ENCODE measurements at regions not wholly inside any gene's neighbourhood (a gene's known extent, or its start where the extent isn't known, plus 50 kb on each side); places are given as distances from the start of the nearest gene placed in this dataset.

DNA sequence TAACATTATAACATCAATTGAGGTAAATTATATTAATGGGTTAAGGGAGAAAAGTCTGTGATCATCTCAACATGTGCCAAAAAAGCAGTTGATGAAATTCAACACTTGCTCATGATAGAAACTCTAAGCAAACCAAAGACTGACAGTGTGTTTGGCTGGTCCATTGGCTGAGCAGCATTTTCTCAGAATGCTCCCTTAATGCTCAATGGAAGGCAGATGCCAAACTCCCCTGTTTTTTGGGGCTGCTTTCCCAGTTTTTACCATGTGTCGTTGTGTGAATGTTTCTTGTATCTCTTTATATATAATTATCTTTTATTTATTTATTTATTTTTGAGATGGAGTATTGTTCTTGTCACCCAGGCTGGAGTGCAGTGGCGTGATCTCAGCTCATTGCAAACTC is 114.7 kb downstream of the SEC23IP start:
- intact Hi-C loops (cut with micrococcal nuclease; ENCODE audit: unreplicated experiment) (no loop called here), in situ Hi-C loops (cut with HindIII; ENCODE audit: low pct_unique_long_range_greater_than_20kb, low sequenced_read_pairs) (no loop called here)
- ATAC-seq (no peak), DNase-seq (ENCODE audit: low read depth, low spot score) (no peak)
- no peaks in the 10 kb centered on the region for H3K27me3 ChIP-seq (ENCODE audit: control insufficient read depth, insufficient read depth, low read length)
- no peak overlapping the region for H3K4me3 ChIP-seq (ENCODE audit: low read depth in 2 of 2, low read length in 2 of 2)
- no peak for TF ChIP-seq SIN3A (IDR thresholded peaks at IDR 0.05; ENCODE audit: borderline replicate concordance, insufficient read depth, low read depth, low read length)
- TF ChIP-seq, protein P1, sequence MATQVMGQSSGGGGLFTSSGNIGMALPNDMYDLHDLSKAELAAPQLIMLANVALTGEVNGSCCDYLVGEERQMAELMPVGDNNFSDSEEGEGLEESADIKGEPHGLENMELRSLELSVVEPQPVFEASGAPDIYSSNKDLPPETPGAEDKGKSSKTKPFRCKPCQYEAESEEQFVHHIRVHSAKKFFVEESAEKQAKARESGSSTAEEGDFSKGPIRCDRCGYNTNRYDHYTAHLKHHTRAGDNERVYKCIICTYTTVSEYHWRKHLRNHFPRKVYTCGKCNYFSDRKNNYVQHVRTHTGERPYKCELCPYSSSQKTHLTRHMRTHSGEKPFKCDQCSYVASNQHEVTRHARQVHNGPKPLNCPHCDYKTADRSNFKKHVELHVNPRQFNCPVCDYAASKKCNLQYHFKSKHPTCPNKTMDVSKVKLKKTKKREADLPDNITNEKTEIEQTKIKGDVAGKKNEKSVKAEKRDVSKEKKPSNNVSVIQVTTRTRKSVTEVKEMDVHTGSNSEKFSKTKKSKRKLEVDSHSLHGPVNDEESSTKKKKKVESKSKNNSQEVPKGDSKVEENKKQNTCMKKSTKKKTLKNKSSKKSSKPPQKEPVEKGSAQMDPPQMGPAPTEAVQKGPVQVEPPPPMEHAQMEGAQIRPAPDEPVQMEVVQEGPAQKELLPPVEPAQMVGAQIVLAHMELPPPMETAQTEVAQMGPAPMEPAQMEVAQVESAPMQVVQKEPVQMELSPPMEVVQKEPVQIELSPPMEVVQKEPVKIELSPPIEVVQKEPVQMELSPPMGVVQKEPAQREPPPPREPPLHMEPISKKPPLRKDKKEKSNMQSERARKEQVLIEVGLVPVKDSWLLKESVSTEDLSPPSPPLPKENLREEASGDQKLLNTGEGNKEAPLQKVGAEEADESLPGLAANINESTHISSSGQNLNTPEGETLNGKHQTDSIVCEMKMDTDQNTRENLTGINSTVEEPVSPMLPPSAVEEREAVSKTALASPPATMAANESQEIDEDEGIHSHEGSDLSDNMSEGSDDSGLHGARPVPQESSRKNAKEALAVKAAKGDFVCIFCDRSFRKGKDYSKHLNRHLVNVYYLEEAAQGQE (IDR thresholded peaks at IDR 0.05; ENCODE audit: insufficient read depth in 1 of 2, low read depth in 2 of 2, low read length in 1 of 2): no peak
- TF ChIP-seq POLR2AphosphoS5 (IDR thresholded peaks at IDR 0.05; ENCODE audit: low read depth, low read length): no peak
- TF ChIP-seq TCF7L2 (IDR thresholded peaks at IDR 0.05; ENCODE audit: low read depth, low read length): no peak
- TF ChIP-seq, protein P2, sequence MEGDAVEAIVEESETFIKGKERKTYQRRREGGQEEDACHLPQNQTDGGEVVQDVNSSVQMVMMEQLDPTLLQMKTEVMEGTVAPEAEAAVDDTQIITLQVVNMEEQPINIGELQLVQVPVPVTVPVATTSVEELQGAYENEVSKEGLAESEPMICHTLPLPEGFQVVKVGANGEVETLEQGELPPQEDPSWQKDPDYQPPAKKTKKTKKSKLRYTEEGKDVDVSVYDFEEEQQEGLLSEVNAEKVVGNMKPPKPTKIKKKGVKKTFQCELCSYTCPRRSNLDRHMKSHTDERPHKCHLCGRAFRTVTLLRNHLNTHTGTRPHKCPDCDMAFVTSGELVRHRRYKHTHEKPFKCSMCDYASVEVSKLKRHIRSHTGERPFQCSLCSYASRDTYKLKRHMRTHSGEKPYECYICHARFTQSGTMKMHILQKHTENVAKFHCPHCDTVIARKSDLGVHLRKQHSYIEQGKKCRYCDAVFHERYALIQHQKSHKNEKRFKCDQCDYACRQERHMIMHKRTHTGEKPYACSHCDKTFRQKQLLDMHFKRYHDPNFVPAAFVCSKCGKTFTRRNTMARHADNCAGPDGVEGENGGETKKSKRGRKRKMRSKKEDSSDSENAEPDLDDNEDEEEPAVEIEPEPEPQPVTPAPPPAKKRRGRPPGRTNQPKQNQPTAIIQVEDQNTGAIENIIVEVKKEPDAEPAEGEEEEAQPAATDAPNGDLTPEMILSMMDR (IDR thresholded peaks at IDR 0.05): no peak
- H3K9me3 ChIP-seq (ENCODE audit: control insufficient read depth, insufficient read depth, low read depth, low read length): no peaks in the 10 kb centered on the region
- 0 out of 2 replicates have a peak, but pooled peaks cover 4% of the 10 kb centered on the region for H3K4me1 ChIP-seq (ENCODE audit: control insufficient read depth, insufficient read depth, low read length)
- no peaks in the 10 kb centered on the region for H3K36me3 ChIP-seq (ENCODE audit: control insufficient read depth, insufficient read depth, low read length)
- ChIA-PET CTCF (no interaction called here), POLR2A (interaction anchor here (0.6 kb wide), 1 partner anchor 101 kb away, joined by 3 read pairs; no protein-coding TSS in a partner anchor)
- no peak overlapping the region for H3K27ac ChIP-seq (ENCODE audit: low read length)
- no TSS peak for BruUV-seq (replicated peaks)

DNA sequence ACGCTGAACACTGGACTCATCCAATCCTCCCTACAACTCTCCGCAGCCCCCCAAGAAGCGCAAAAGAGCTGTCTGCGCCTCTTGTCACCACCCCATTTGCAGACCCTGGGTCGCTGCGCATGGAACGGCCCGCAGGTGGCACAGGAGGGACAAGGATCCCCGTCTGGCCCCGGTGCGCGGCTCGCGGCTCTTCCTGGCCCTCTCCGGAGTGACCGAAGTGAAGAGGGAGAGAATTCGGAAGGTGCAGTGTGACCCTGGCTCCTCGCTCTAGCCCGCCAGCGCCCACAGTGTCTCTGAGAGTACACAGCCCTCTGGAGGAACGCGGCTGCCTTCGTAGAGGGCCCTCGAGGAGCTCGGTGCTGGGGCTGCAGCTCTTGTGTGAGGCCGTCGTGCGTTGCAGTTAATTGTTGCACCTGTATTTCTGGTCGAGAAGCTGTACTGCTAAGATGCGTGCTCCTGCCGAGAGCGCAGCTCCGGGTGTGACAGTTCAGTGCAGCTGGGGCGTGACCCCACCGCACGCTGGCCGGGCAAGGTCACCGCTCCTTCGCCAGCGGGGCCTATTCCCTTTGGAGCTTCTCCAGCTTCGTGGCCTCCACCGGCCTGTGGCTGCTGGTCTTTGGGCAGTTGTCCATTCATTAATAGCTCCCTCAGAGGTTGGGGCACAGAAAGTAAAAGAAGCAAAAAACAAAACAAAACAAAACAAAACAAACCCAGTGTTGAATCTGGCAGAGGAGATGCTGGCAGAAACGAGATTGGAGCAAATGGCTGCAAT is 119.0 kb downstream of the SEC23IP start:
- intact Hi-C loops (cut with micrococcal nuclease; ENCODE audit: unreplicated experiment) (no loop called here), in situ Hi-C loops (cut with HindIII; ENCODE audit: low pct_unique_long_range_greater_than_20kb, low sequenced_read_pairs) (no loop called here)
- no peak overlapping the region for H3K27ac ChIP-seq (ENCODE audit: low read length)
- POLR2A ChIA-PET: no interaction called here
- H3K36me3 ChIP-seq (ENCODE audit: control insufficient read depth, insufficient read depth, low read length): no peaks in the 10 kb centered on the region
- H3K27me3 ChIP-seq (ENCODE audit: control insufficient read depth, insufficient read depth, low read length): peaks cover 2% of the 10 kb centered on the region; the same call in 1 of the 2 replicates
- H3K4me3 ChIP-seq (ENCODE audit: low read depth in 2 of 2, low read length in 2 of 2): no peak overlapping the region
- no peak for DNase-seq (ENCODE audit: low read depth, low spot score)
- H3K4me1 ChIP-seq (ENCODE audit: control insufficient read depth, insufficient read depth, low read length): 0 out of 2 replicates have a peak, but pooled peaks cover 4% of the 10 kb centered on the region
- no peaks in the 10 kb centered on the region for H3K9me3 ChIP-seq (ENCODE audit: control insufficient read depth, insufficient read depth, low read depth, low read length)
- CTCF ChIA-PET: no interaction called here
- BruUV-seq (replicated peaks): no TSS peak
- TF ChIP-seq TCF7L2 (IDR thresholded peaks at IDR 0.05; ENCODE audit: low read depth, low read length): no peak
- TF ChIP-seq, protein P2 (IDR thresholded peaks at IDR 0.05): no peak
- TF ChIP-seq SIN3A (IDR thresholded peaks at IDR 0.05; ENCODE audit: borderline replicate concordance, insufficient read depth, low read depth, low read length): no peak
- TF ChIP-seq, protein P1 (IDR thresholded peaks at IDR 0.05; ENCODE audit: insufficient read depth in 1 of 2, low read depth in 2 of 2, low read length in 1 of 2): no peak
- TF ChIP-seq POLR2AphosphoS5 (IDR thresholded peaks at IDR 0.05; ENCODE audit: low read depth, low read length): no peak
- ATAC-seq: peak; percentile 41; the same call in 1 of the 2 replicates
